Peyer's patch (tissue), 4 donors: ENCODE measurements at regions not wholly inside any gene's neighbourhood (a gene's known extent, or its start where the extent isn't known, plus 50 kb on each side); places are given as distances from the start of the nearest gene placed in this dataset.
"Not testable (repeated sequence)": the region's sequence is repeated elsewhere in the genome, so short reads cannot be mapped to it uniquely, and the experiment has no call there.

ENCODE experiments used
- DNase-seq, 3 donors: peaks; one replicate each; pipeline ENCODE4 v3.0.0-alpha.2; 2017 to 2019
- H3K27ac ChIP-seq, 4 donors: fragments of 200-600 bp; sonication (generic); one replicate each; pipeline ENCODE4 v1.5.1; 2016 to 2019
- H3K27me3 ChIP-seq, 2 donors: fragments of 200-600 bp; sonication (generic); one replicate each; pipeline ENCODE4 v1.5.1; 2019
- H3K36me3 ChIP-seq, 3 donors: fragments of 200-600 bp; sonication (generic); one replicate each; pipeline ENCODE4 v1.5.1; 2016 to 2019
- H3K4me1 ChIP-seq, 4 donors: fragments of 200-600 bp; sonication (generic); one replicate each; pipeline ENCODE4 v1.5.1; 2016 to 2019
- H3K4me3 ChIP-seq, 4 donors: fragments of 200-600 bp; sonication (generic); 1 replicate in 3 of 4; 2 replicates in 1 of 4; pipeline ENCODE4 v1.5.1; 2016 to 2019; ENCODE audit warnings: mild to moderate bottlenecking in 1 of 4
- H3K9me3 ChIP-seq, 4 donors: fragments of 200-600 bp; sonication (generic); one replicate each; pipeline ENCODE4 v1.5.1; 2016 to 2019; ENCODE audit warnings: mild to moderate bottlenecking in 1 of 4
- CTCF ChIP-seq, 6 experiments: fragments of 450-650 bp in 4 of 6; fragments of 200-600 bp in 2 of 6; sonication (generic) in 1 of 6; IDR thresholded peaks; one replicate each; pipeline ENCODE4 v1.5.1; 2017 to 2019; ENCODE audit warnings: antibody characterized with exemption in 6 of 6, mild to moderate bottlenecking in 3 of 6, moderate library complexity in 1 of 6
- POLR2A ChIP-seq, 2 donors: fragments of 450-650 bp; IDR thresholded peaks; one replicate each; pipeline ENCODE4 v1.5.1; 2017; ENCODE audit warnings: antibody characterized with exemption in 2 of 2, mild to moderate bottlenecking in 2 of 2, moderate library complexity in 2 of 2

DNA sequence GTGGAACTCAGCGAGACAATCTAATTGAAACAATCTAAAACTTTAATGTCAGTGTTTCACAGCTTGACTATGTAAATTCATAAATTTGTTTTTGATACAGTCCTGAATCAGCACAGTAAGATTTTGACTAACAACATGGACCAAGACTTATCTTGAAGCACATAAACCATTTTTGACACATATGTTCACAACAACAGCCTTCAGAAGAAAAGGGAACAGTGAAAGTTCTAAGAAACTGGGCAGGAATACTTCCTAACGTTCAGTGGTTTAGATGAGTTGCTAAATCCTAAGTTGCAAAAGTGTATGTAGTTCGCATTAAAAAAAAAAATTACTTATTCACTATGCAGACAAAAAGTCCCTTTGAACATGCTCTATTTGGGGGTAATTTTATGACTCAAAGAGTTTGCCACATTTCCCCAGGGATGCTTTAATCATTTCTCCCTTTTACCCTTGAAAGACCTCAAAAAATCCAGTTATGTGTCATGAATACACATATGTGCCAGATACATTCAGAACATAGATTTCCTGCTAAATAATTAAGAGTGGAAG is 120.2 kb downstream of the MRPL39 start:
- no peaks in the 10 kb centered on the region for H3K4me1 ChIP-seq
- H3K9me3 ChIP-seq: peaks cover 0 to 7% (median 0%) of the 10 kb centered on the region in 4 donors
- no peak overlapping the region for H3K27ac ChIP-seq
- H3K36me3 ChIP-seq: no peaks in the 10 kb centered on the region
- H3K4me3 ChIP-seq: no peak overlapping the region
- TF ChIP-seq POLR2A (IDR thresholded peaks at IDR 0.05) (no peak), CTCF (IDR thresholded peaks at IDR 0.05) (no peak)
- no peak for DNase-seq
- no peaks in the 10 kb centered on the region for H3K27me3 ChIP-seq

DNA sequence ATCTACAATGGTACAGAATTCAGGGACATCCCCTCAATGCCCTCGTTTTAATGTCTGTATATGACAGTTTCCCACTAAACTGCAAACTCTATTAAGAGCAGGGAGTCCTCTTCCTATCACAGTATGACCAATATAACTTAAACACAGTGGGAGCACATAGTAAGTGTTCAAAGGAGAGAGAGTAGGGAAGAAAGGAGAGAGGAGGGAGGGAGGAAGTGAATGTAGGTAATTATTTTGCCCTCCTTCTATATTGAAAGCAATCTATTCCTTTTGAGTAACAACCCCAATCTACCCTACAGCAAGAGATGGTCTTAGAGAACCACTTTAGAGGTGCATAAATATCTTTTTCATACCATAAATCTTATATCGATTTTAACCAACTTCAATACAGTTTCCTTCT is 121.4 kb downstream of the MRPL39 start:
- peaks cover 0 to 7% (median 0%) of the 10 kb centered on the region in 4 donors for H3K9me3 ChIP-seq
- no peaks in the 10 kb centered on the region for H3K36me3 ChIP-seq
- H3K27me3 ChIP-seq: no peaks in the 10 kb centered on the region
- DNase-seq: no peak
- no peaks in the 10 kb centered on the region for H3K4me1 ChIP-seq
- H3K4me3 ChIP-seq: no peak overlapping the region
- TF ChIP-seq CTCF (IDR thresholded peaks at IDR 0.05) (no peak), POLR2A (IDR thresholded peaks at IDR 0.05) (no peak)
- H3K27ac ChIP-seq: no peak overlapping the region

GRCh38 chr21:25467896-25468295 is 139.4 kb downstream of the MRPL39 start:
- Histone ChIP-seq H3K9me3 (no peaks in the 10 kb centered on the region), H3K27me3 (no peaks in the 10 kb centered on the region), H3K36me3 (no peaks in the 10 kb centered on the region), H3K27ac (no peak overlapping the region), H3K4me1 (no peaks in the 10 kb centered on the region), H3K4me3 (no peak overlapping the region)
- no peak for DNase-seq
- TF ChIP-seq CTCF (IDR thresholded peaks at IDR 0.05) (no peak), POLR2A (IDR thresholded peaks at IDR 0.05) (no peak)

DNA sequence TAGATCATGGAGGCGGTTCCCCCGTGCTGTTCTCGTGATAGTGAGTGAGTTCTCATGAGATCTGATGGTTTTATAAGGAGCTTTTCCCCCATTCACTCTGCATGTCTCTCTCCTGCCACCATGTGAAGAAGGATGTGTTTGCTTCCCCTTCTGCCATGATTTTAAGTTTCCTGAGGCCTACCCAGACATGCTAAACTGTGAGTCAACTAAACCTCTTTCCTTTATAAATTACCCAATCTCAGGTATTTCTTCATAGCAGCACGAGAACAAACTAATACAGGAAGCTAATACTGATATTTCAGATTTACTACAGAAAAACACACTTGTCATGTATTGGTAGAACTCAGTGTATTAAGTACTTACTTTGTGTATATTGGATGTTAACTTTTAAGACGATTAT is 140.2 kb downstream of the MRPL39 start:
- H3K27ac ChIP-seq, H3K36me3 ChIP-seq, H3K4me1 ChIP-seq, DNase-seq, H3K4me3 ChIP-seq, H3K27me3 ChIP-seq, H3K9me3 ChIP-seq: not testable (repeated sequence)

- TF ChIP-seq CTCF (IDR thresholded peaks at IDR 0.05) (no peak), POLR2A (IDR thresholded peaks at IDR 0.05) (no peak)
- Histone ChIP-seq H3K4me1 (no peaks in the 10 kb centered on the region), H3K36me3 (no peaks in the 10 kb centered on the region), H3K4me3 (no peak overlapping the region), H3K9me3 (no peaks in the 10 kb centered on the region), H3K27ac (no peak overlapping the region), H3K27me3 (no peaks in the 10 kb centered on the region)
- no peak for DNase-seq
Observed at GRCh38 chr21:25466470-25466869, 140.8 kb downstream of the MRPL39 start.

- no peak for DNase-seq
- no peak overlapping the region for H3K27ac ChIP-seq
- H3K36me3 ChIP-seq: no peaks in the 10 kb centered on the region
- H3K4me1 ChIP-seq: no peaks in the 10 kb centered on the region
- H3K27me3 ChIP-seq: no peaks in the 10 kb centered on the region
- no peak overlapping the region for H3K4me3 ChIP-seq
- H3K9me3 ChIP-seq: no peaks in the 10 kb centered on the region
- TF ChIP-seq POLR2A (IDR thresholded peaks at IDR 0.05) (no peak), CTCF (IDR thresholded peaks at IDR 0.05) (no peak)
Observed at GRCh38 chr21:25465263-25465662, 142.0 kb downstream of the MRPL39 start.
